Adrenal gland (tissue), 5 donors: ENCODE measurements at regions not wholly inside any gene's neighbourhood (a gene's known extent, or its start where the extent isn't known, plus 50 kb on each side); places are given as distances from the start of the nearest gene placed in this dataset.

Source experiments
- POLR2A ChIP-seq, 2 donors: fragments of 450-650 bp; IDR thresholded peaks; one replicate each; pipeline ENCODE4 v1.6.1; 2017; ENCODE audit warnings: antibody characterized with exemption in 2 of 2, mild to moderate bottlenecking in 2 of 2, moderate library complexity in 1 of 2
- TF ChIP-seq, protein P1 (sequence below), 6 experiments: fragments of 450-650 bp in 4 of 6; fragments of 200-600 bp in 2 of 6; sonication (generic) in 1 of 6; IDR thresholded peaks; 1 replicate in 5 of 6; 2 replicates in 1 of 6; pipeline versions ENCODE4 v1.5.1 to v1.8.0; 2016 to 2021; ENCODE audit warnings: antibody characterized with exemption in 6 of 6, mild to moderate bottlenecking in 2 of 6, moderate library complexity in 1 of 6
- donor health status: DM: no; HTN: no; CAD: no.

DNA sequence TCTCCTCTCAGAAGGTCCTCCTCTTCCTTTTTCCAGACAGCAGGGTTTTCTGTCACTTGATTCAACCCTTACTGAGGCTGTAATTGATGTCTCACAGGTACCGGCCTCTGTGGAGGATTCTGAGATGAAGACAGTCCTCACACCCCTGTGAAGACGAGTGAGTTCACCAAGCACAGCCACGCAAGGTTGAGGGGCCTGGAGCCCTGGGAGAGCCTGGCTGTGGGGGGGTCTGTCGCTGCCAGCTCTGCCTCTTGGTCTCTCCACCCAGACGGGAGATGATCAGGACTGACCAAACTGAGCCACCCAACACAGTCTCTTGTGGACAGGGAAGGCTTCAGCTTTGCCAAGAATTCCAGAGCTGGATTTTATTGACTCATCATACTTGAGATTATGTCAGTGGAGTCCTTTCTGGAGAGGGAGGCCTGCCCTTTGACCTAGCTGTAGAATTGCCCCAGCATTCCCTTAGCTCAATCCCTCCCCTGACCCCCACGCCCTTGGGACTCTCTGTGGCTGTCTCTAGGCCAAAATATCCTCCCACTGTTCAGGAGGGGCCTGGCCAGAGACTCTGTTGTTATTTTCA lies 51.1 kb upstream of the CRHR1 start:
- TF ChIP-seq, protein P1, sequence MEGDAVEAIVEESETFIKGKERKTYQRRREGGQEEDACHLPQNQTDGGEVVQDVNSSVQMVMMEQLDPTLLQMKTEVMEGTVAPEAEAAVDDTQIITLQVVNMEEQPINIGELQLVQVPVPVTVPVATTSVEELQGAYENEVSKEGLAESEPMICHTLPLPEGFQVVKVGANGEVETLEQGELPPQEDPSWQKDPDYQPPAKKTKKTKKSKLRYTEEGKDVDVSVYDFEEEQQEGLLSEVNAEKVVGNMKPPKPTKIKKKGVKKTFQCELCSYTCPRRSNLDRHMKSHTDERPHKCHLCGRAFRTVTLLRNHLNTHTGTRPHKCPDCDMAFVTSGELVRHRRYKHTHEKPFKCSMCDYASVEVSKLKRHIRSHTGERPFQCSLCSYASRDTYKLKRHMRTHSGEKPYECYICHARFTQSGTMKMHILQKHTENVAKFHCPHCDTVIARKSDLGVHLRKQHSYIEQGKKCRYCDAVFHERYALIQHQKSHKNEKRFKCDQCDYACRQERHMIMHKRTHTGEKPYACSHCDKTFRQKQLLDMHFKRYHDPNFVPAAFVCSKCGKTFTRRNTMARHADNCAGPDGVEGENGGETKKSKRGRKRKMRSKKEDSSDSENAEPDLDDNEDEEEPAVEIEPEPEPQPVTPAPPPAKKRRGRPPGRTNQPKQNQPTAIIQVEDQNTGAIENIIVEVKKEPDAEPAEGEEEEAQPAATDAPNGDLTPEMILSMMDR (IDR thresholded peaks at IDR 0.05) = no peak
- no peak for TF ChIP-seq POLR2A (IDR thresholded peaks at IDR 0.05)
